OCI-LY3 (cell line): ENCODE measurements at regions not wholly inside any gene's neighbourhood (a gene's known extent, or its start where the extent isn't known, plus 50 kb on each side); places are given as distances from the start of the nearest gene placed in this dataset.

Source experiments
- EZH2phosphoT487 ChIP-seq: fragments of 200-600 bp; shearing (Covaris generic); IDR thresholded peaks from 2 replicates; pipeline ENCODE4 v1.6.1; 2018; ENCODE audit warnings: antibody characterized with exemption, mixed run types, low read depth
- TF ChIP-seq, protein P1 (sequence below): fragments of 200-600, 300-600 bp; sonication (generic); IDR thresholded peaks from 2 replicates; pipeline ENCODE4 v1.5.1; 2014; ENCODE audit warnings: antibody characterized with exemption, low read length, low read depth

DNA sequence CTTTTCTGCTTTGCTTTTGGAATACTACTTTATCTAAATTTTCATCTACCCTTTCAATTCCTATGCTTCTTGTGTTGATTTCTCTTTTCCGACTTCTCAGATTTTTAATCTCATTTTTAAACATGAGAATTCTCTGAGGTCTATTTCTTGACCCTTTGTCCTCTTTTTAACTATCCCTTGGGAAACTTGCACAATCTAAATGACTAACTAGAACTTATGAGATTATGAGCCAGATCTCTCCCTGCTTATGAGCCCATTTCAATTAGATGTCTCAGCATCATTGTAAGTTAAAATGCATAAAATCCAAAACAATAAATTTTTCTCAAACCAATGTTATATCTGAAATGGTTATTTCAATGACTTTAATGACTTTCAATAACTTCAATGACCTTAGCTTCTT, 296.9 kb upstream of the AGTR1 start:
- TF ChIP-seq, protein P1, sequence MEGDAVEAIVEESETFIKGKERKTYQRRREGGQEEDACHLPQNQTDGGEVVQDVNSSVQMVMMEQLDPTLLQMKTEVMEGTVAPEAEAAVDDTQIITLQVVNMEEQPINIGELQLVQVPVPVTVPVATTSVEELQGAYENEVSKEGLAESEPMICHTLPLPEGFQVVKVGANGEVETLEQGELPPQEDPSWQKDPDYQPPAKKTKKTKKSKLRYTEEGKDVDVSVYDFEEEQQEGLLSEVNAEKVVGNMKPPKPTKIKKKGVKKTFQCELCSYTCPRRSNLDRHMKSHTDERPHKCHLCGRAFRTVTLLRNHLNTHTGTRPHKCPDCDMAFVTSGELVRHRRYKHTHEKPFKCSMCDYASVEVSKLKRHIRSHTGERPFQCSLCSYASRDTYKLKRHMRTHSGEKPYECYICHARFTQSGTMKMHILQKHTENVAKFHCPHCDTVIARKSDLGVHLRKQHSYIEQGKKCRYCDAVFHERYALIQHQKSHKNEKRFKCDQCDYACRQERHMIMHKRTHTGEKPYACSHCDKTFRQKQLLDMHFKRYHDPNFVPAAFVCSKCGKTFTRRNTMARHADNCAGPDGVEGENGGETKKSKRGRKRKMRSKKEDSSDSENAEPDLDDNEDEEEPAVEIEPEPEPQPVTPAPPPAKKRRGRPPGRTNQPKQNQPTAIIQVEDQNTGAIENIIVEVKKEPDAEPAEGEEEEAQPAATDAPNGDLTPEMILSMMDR = no peak
- no peak for TF ChIP-seq EZH2phosphoT487
